ENCODE measurements at regions not wholly inside any gene's neighbourhood (a gene's known extent, or its start where the extent isn't known, plus 50 kb on each side); places are given as distances from the start of the nearest gene placed in this dataset.

DNA sequence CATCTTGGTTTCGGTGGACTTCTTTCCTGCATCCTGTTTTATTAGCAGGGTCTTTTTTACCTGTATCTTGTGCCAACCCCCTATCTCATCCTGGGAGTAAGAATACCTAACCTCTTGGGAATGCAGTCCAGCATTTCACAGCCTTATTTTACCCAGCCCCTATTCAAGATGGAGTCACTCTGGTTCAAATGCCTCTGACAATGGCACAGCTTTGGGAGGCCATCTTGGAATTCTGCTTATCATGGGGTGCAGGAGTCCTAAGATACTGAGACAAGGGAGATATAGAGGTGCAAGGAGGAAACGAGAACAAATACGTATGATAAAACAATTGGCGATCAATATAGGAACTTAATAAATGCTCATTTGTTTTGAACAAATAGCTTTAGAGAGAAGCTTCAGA lies 1682.2 kb upstream of the AGA start:
- H3K36me3 Mint-ChIP-seq (ENCODE audit: low read depth, unreplicated experiment) = no peaks in the 10 kb centered on the region
- H3K4me1 Mint-ChIP-seq (ENCODE audit: unreplicated experiment) = peaks cover 17% of the 10 kb centered on the region
- no peaks in the 10 kb centered on the region for H3K9me3 Mint-ChIP-seq (ENCODE audit: unreplicated experiment)
- DNase-seq (ENCODE audit: low spot score) = no peak
- no peak overlapping the region for H3K27ac Mint-ChIP-seq (ENCODE audit: unreplicated experiment)
- no peaks in the 10 kb centered on the region for H3K27me3 Mint-ChIP-seq (ENCODE audit: unreplicated experiment)
- no peak overlapping the region for H3K4me3 Mint-ChIP-seq (ENCODE audit: unreplicated experiment)
- TF ChIP-seq, protein P1, sequence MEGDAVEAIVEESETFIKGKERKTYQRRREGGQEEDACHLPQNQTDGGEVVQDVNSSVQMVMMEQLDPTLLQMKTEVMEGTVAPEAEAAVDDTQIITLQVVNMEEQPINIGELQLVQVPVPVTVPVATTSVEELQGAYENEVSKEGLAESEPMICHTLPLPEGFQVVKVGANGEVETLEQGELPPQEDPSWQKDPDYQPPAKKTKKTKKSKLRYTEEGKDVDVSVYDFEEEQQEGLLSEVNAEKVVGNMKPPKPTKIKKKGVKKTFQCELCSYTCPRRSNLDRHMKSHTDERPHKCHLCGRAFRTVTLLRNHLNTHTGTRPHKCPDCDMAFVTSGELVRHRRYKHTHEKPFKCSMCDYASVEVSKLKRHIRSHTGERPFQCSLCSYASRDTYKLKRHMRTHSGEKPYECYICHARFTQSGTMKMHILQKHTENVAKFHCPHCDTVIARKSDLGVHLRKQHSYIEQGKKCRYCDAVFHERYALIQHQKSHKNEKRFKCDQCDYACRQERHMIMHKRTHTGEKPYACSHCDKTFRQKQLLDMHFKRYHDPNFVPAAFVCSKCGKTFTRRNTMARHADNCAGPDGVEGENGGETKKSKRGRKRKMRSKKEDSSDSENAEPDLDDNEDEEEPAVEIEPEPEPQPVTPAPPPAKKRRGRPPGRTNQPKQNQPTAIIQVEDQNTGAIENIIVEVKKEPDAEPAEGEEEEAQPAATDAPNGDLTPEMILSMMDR (IDR thresholded peaks at IDR 0.05; ENCODE audit: unreplicated experiment) = no peak

GRCh38 chr4:179124957-179125356 lies 1682.7 kb upstream of the AGA start:
- peak overlapping the region; percentile 4 for H3K27ac Mint-ChIP-seq (ENCODE audit: unreplicated experiment)
- H3K36me3 Mint-ChIP-seq (ENCODE audit: low read depth, unreplicated experiment) = no peaks in the 10 kb centered on the region
- no peaks in the 10 kb centered on the region for H3K9me3 Mint-ChIP-seq (ENCODE audit: unreplicated experiment)
- H3K4me1 Mint-ChIP-seq (ENCODE audit: unreplicated experiment) = peaks cover 17% of the 10 kb centered on the region
- H3K4me3 Mint-ChIP-seq (ENCODE audit: unreplicated experiment) = no peak overlapping the region
- TF ChIP-seq, protein P1 (IDR thresholded peaks at IDR 0.05; ENCODE audit: unreplicated experiment) = no peak
- DNase-seq (ENCODE audit: low spot score) = no peak
- H3K27me3 Mint-ChIP-seq (ENCODE audit: unreplicated experiment) = no peaks in the 10 kb centered on the region

GRCh38 chr4:179125870-179126269 lies 1683.6 kb upstream of the AGA start:
- TF ChIP-seq, protein P1 (IDR thresholded peaks at IDR 0.05; ENCODE audit: unreplicated experiment) = no peak
- H3K36me3 Mint-ChIP-seq (ENCODE audit: low read depth, unreplicated experiment) = no peaks in the 10 kb centered on the region
- DNase-seq (ENCODE audit: low spot score) = no peak
- H3K27me3 Mint-ChIP-seq (ENCODE audit: unreplicated experiment) = no peaks in the 10 kb centered on the region
- no peak overlapping the region for H3K27ac Mint-ChIP-seq (ENCODE audit: unreplicated experiment)
- no peaks in the 10 kb centered on the region for H3K9me3 Mint-ChIP-seq (ENCODE audit: unreplicated experiment)
- no peak overlapping the region for H3K4me3 Mint-ChIP-seq (ENCODE audit: unreplicated experiment)
- peaks cover 17% of the 10 kb centered on the region for H3K4me1 Mint-ChIP-seq (ENCODE audit: unreplicated experiment)

DNA sequence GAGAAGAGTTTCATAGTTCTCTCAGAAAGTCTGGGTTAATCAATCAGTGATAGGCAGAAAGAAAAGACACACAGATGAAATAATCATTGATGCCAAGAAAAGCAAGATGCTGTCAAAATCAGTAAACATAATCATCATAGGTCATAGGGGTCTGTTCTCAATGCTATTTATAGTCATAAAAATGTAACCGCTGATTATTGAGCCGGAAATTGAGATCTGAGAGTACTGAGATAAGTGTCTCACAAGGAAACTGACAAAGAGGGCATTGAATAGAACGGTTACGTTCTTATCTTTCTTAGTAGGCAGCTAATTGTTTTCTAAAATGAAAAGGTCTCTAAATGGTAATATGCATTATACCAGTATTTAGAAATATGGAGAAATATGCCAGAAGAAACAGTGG lies 1686.1 kb upstream of the AGA start:
- TF ChIP-seq, protein P1 (IDR thresholded peaks at IDR 0.05; ENCODE audit: unreplicated experiment) = no peak
- H3K9me3 Mint-ChIP-seq (ENCODE audit: unreplicated experiment) = no peaks in the 10 kb centered on the region
- no peak for DNase-seq (ENCODE audit: low spot score)
- H3K4me3 Mint-ChIP-seq (ENCODE audit: unreplicated experiment) = no peak overlapping the region
- H3K27me3 Mint-ChIP-seq (ENCODE audit: unreplicated experiment) = no peaks in the 10 kb centered on the region
- no peak overlapping the region for H3K27ac Mint-ChIP-seq (ENCODE audit: unreplicated experiment)
- H3K4me1 Mint-ChIP-seq (ENCODE audit: unreplicated experiment) = peaks cover 17% of the 10 kb centered on the region
- H3K36me3 Mint-ChIP-seq (ENCODE audit: low read depth, unreplicated experiment) = no peaks in the 10 kb centered on the region

GRCh38 chr4:179130122-179130714 lies 1688.0 kb upstream of the AGA start:
- Mint-ChIP-seq H3K4me1 (ENCODE audit: unreplicated experiment) (peaks cover 13% of the 10 kb centered on the region), H3K9me3 (ENCODE audit: unreplicated experiment) (no peaks in the 10 kb centered on the region), H3K27me3 (ENCODE audit: unreplicated experiment) (no peaks in the 10 kb centered on the region), H3K4me3 (ENCODE audit: unreplicated experiment) (no peak overlapping the region), H3K36me3 (ENCODE audit: low read depth, unreplicated experiment) (no peaks in the 10 kb centered on the region), H3K27ac (ENCODE audit: unreplicated experiment) (no peak overlapping the region)
- TF ChIP-seq, protein P1 (IDR thresholded peaks at IDR 0.05; ENCODE audit: unreplicated experiment) = no peak
- DNase-seq (ENCODE audit: low spot score) = no peak

Data from endothelial cell (in vitro differentiated cells).